ENCODE measurements at regions not wholly inside any gene's neighbourhood (a gene's known extent, or its start where the extent isn't known, plus 50 kb on each side); places are given as distances from the start of the nearest gene placed in this dataset.

- DNase-seq (ENCODE audit: low spot score): no peak
These were observed 665.7 kb upstream of the ARPP21 start for GRCh38 chr3:34973586-34973985.

DNA sequence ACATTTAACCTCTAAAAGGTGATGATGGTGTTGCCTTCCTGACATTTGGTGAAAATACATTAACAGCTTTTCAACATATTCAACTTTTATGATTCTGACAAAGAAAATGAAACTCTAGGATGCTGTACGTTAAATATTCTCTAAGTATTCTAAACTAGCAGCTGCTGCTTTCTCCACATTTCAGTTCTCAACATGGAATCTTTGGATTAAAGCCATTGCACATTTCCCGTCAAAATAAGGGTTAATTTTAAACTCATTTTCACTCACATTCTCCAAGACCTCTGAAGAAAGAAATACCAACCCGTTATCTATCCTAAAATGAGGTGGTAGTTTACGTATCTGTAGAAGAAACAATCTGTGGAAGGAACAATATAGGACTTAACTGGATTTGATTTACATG lies 655.7 kb upstream of the ARPP21 start:
- no peak for DNase-seq (ENCODE audit: low spot score)

DNA sequence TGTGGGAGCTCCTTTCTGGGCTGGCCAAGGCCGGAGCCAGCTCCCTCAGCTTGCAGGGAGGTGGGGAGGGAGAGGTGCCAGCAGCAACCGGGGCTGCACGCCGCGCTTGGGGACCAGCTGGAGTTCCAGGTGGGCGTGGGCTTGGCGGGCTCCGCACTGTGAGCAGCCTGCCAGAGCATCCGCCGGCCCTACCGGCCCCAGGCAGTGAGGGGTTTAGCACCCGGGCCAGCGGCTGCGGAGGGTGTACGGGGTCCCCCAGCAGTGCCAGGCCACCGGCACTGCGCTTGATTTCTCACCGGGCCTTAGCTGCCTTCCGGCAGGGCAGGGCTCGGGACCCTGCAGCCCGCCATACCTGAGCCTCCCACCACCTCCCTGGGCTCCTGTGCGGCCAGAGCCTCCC lies 651.0 kb upstream of the ARPP21 start:
- DNase-seq (ENCODE audit: low spot score): no peak

DNA sequence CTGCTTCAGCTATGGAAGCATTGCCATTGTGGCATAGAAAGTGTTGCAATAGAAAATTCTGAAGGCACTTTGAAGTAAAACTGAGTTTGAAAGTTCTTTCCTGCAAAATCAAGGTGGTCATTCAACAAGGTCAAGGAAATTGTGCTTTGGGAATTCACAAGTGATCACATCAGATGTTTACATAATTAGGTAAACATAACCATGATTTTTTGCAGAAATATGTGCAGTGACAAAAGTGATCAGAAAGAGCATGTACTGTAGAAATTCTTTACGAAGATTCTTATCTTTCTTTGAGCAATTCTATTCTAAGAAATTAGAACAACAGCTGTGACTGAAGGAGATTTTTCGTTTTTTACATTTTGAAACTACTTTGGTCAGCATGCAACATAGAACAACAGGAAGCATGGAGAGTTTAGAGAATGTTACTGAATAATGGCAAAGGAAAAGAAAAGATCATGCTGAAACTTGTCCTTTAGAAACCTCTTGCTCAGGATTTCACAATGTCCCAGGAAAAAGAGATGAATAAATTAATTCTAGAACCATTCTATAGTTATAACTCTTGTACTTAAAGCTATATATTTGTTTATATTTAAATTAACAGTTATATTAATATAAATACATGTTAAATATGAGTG lies 643.4 kb upstream of the ARPP21 start:
- no peak for DNase-seq (ENCODE audit: low spot score)

DNA sequence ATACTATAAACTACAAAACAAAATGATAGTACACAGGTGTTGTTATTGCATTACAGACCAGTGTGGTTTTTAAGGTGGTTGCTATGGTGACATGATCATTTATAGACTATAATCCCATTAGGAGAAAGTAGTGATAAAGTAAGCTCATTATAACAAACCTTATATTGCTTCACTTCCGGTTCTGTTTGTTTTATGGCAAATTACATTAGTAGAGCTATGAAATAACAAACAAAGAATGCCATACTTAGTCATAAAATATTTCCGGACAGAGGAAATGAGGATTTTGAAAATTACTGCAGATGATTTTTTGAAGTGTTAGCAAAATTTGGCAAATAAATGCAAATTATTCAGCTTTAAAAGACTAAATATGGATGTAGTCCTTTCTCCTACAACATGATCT lies 640.4 kb upstream of the ARPP21 start:
- DNase-seq (ENCODE audit: low spot score): no peak

DNA sequence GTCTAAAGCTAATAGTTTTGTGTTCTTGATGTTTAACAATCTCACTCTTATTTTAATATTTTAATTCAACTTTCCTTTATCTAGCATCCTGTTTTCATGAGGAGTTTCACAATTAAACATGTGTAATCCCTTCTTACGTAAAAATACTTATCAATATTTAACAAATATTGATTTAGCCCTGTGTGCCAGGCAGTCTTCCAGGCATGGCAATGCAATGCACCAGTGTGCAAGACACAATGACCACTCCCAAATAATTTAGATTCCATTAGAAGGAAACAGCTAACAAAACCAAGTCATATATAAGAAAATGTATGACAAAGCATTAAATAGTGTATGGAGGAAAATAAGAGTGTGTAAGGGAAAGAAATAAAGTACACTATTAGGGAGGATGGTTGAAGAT lies 627.1 kb upstream of the ARPP21 start:
- no peak for DNase-seq (ENCODE audit: low spot score)

DNA sequence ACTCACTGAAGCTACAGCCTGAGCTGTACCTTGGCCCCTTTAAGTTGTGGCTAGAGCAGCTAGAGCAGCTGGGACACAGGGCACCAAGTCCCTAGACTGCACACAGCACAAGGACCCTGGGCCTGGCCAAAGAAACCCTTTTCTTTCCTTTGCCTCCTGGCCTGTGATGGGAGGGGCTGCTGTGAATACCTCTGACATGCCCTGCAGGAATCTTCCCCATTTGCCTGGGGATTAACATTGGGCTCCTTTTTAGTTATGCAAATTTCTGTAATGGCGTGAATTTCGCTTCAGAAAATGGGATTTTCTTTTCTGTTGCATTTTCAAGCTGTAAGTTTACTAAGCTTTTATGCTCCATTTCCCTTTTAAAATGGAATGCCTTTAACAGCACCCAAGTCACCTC lies 611.2 kb upstream of the ARPP21 start:
- no peak for DNase-seq (ENCODE audit: low spot score)

DNA sequence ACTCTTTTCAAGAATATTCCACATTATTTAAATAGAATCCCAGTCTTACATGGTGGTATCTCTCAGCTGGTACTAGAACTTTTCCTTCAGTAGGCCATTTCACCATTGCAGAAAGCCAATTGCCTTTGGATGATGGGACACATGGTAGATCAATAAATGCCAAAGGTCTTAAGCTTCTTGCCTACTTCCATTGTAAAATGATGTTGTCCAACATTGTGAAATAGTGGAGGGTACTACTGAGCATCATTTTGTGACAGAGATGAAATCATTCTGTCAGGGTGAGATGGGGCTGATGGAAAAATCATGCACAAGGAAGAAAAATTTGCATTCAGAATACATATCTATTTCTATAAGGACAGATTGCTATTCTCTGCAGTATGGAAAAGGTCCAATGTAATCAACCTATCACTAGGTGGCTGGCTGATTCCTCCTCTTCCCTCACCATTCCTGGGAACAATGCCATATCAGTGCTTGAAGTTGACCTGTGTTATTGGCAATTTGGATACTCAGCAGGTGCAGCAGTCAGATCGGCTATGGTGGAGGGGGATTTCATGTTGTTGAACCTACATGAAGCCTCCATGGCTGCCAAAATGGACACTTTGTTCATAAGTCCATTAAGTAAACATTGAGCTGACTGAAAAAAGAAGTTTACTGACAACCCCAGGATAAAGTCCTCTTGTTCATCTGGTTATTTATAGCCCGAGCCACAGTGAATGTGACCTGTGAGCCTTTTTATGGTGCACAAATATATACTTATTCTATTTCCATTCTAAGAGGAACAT lies 596.9 kb upstream of the ARPP21 start:
- DNase-seq (ENCODE audit: low spot score): no peak

GRCh38 chr3:35043040-35043439 lies 596.3 kb upstream of the ARPP21 start:
- DNase-seq (ENCODE audit: low spot score): no peak

- DNase-seq (ENCODE audit: low spot score): no peak
These were observed 595.1 kb upstream of the ARPP21 start for GRCh38 chr3:35044190-35044589.

DNA sequence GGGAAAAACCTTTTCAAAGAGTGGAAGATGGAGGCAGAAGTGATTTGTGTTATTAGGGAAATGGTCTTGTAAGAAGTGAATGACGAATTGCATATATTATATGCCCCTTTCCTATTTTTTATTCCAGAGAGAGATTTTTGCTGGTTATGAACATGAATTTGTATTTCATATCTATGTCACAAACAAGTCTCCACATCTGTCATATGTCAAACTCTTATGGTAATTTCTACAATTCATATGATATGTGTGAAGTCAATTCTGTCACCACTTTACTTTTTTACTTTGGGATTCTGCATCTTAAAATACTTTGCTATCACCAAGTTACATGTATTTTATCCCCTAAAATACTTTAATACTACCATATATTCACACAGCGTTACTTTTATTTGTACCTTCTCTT lies 594.2 kb upstream of the ARPP21 start:
- no peak for DNase-seq (ENCODE audit: low spot score)

GRCh38 chr3:35064761-35065160 lies 574.6 kb upstream of the ARPP21 start:
- DNase-seq (ENCODE audit: low spot score): no peak

- DNase-seq (ENCODE audit: low spot score): no peak
These were observed 573.4 kb upstream of the ARPP21 start for GRCh38 chr3:35065891-35066290.

DNA sequence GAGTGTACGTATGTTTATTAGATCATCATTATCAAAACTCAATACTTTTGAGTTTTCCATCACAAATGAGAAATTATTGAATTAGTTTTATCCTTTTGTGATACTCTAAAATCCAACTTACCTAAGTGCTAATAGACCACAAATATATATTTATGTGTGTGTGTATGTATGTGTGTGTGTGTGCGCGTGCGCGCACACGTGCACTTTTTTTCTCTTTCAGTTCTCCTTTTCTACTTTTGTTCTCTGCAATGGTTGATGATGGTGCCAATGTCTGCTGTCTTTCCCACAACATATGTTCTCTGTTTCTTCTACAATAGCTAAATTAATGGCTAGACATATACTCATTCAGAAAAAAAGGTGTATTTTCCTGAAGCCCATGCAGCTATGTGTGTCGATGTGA lies 571.6 kb upstream of the ARPP21 start:
- no peak for DNase-seq (ENCODE audit: low spot score)

DNA sequence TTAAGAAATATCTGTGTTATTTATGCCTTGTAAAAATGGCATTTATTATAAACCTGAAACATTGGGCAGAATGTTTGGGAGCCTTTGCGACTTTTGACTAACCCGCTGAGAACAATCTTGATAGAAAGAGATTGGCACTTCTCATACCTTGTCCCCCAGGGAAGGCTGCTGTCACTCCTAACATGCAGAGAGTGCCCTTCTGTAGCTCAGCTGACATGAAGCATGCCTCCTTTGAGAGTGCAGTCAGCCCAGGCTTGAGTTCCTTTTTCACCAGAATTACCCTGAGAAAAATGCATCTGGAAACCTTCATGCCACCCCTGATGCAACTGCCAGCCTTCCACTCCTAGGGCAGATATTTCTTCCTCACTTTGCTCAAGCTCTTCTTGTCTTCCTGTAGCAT lies 569.2 kb upstream of the ARPP21 start:
- DNase-seq (ENCODE audit: low spot score): no peak

- DNase-seq (ENCODE audit: low spot score): no peak
These were observed 567.6 kb upstream of the ARPP21 start for GRCh38 chr3:35071772-35072171.

DNA sequence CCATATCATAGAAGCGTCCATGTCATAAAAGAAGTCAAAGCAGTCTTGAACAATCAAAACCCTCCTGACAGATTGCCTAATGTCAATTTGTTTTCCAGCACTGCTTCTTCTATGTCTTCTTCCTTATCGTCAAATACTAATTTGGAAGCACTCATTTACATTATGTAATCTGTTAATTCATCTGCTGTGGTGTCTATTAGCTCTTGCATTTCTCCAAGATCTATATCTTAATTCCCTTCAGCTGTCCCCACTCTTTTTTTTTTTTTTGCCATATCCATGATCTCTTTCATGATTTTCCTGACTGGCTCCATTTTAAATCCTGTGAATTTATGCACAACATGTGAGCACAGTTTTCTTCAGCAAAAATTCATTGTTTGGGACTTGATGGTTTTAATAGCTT lies 560.5 kb upstream of the ARPP21 start:
- DNase-seq (ENCODE audit: low spot score): no peak

GRCh38 chr3:35079403-35079802 lies 559.9 kb upstream of the ARPP21 start:
- no peak for DNase-seq (ENCODE audit: low spot score)

GRCh38 chr3:35081899-35082298 lies 557.4 kb upstream of the ARPP21 start:
- DNase-seq (ENCODE audit: low spot score): no peak

DNA sequence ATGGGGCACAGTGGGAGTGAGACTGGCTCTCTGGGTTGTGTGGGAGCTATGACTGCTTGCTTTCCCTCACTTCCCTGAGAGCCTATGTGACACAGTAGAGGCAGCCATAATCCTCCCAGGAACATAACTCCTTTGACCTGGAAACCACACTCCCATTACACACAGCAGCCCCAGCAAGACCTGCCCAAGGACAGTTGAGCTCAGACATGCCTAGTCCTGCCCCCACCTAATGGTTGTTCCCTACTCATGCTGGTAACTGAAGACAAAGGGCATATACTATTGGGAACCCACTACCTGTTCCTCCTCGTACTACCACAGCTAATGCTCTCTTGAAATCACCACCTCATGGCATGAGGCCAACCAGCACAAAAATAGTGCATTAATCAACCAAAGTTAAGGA lies 550.4 kb upstream of the ARPP21 start:
- no peak for DNase-seq (ENCODE audit: low spot score)

GRCh38 chr3:35114686-35115085 lies 524.6 kb upstream of the ARPP21 start:
- no peak for DNase-seq (ENCODE audit: low spot score)

- no peak for DNase-seq (ENCODE audit: low spot score)
These were observed 519.3 kb upstream of the ARPP21 start for GRCh38 chr3:35120026-35120425.

DNA sequence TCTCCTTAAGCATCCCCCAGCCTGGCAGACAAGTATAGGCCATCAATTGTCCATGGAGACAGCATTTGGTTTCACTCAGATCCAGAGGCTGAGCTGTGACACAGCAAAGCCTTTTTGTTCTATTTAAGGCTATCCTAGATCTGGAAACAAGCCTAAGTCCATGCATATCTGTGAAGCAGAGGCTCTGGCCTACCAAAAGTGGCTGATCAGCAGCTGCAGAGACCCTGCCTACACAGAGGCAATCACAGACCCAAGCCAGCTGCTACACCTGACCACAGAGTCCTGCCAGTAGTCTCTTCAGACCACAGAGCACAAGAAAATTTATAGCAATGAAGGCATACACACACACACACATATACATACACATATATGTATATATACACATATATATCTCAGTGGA lies 501.7 kb upstream of the ARPP21 start:
- no peak for DNase-seq (ENCODE audit: low spot score)

- no peak for DNase-seq (ENCODE audit: low spot score)
These were observed 497.9 kb upstream of the ARPP21 start for GRCh38 chr3:35141406-35141805.
